CD4-positive, alpha-beta T cell (primary cell): ENCODE measurements at regions not wholly inside any gene's neighbourhood (a gene's known extent, or its start where the extent isn't known, plus 50 kb on each side); places are given as distances from the start of the nearest gene placed in this dataset.

Experiments
- ATAC-seq: fragments of 200-7000 bp; cut with Tn5 transposase; one replicate; pipeline ENCODE4 v1.10.0; 2022; ENCODE audit warnings: mild to moderate bottlenecking; ENCODE audit not compliant: poor library complexity
- CTCF ChIA-PET: fragments of 350-600 bp; sonication (Branson Sonifier 250); formaldehyde crosslinking; loops from one replicate; lab custom pipeline; 2021; ENCODE audit warnings: antibody characterized with exemption, inconsistent platforms; lab: Charles Lee
- POLR2A ChIA-PET: fragments of 350-600 bp; sonication (Branson Sonifier 250); formaldehyde crosslinking; loops from one replicate; lab custom pipeline; 2021; ENCODE audit warnings: antibody characterized with exemption, inconsistent platforms; lab: Charles Lee
- DNase-seq, 14 experiments: peaks; one replicate each; pipeline ENCODE4 v3.0.0-alpha.2; 2013 to 2020; ENCODE audit warnings: mixed read lengths in 2 of 14
- H3K27ac ChIP-seq, 2 donors: one replicate each; pipeline versions ENCODE4 v1.5.1 to v1.7.0; 2013; ENCODE audit warnings: low read length in 2 of 2, low read depth in 1 of 2, mild to moderate bottlenecking in 1 of 2
- H3K27me3 ChIP-seq, 2 experiments: 1 replicate in 1 of 2; 2 replicates in 1 of 2; pipeline versions ENCODE4 v1.6.1 to v1.7.0; 2013; ENCODE audit warnings: low read length in 2 of 2, control low read depth in 1 of 2, mild to moderate bottlenecking in 1 of 2, moderate library complexity in 1 of 2; ENCODE audit not compliant: insufficient read depth in 2 of 2, control insufficient read depth in 1 of 2
- H3K36me3 ChIP-seq: one replicate; pipeline ENCODE4 v1.6.1; 2013; ENCODE audit warnings: low read length, control low read depth; ENCODE audit not compliant: insufficient read depth
- H3K4me1 ChIP-seq: one replicate; pipeline ENCODE4 v1.6.1; 2013; ENCODE audit warnings: low read length, control low read depth; ENCODE audit not compliant: insufficient read depth
- H3K4me3 ChIP-seq: one replicate; pipeline ENCODE4 v1.5.1; 2013; ENCODE audit warnings: mild to moderate bottlenecking, low read length, moderate library complexity
- H3K9me3 ChIP-seq, 2 experiments: 1 replicate in 1 of 2; 2 replicates in 1 of 2; pipeline versions ENCODE4 v1.6.1 to v1.7.0; 2013; ENCODE audit warnings: low read length in 2 of 2, mild to moderate bottlenecking in 2 of 2, control low read depth in 1 of 2, moderate library complexity in 1 of 2; ENCODE audit not compliant: control insufficient read depth in 1 of 2, insufficient read depth in 1 of 2
- H3K27ac Mint-ChIP-seq: one replicate; pipeline ENCODE4 v1.8.0; 2020; ENCODE audit warnings: mixed read lengths
- H3K27me3 Mint-ChIP-seq: one replicate; pipeline ENCODE4 v1.8.0; 2021; ENCODE audit warnings: mixed read lengths
- H3K36me3 Mint-ChIP-seq: one replicate; pipeline ENCODE4 v1.8.0; 2021; ENCODE audit warnings: low read depth, mixed read lengths
- H3K4me1 Mint-ChIP-seq: one replicate; pipeline ENCODE4 v1.8.0; 2021; ENCODE audit warnings: low read depth, mixed read lengths
- H3K4me3 Mint-ChIP-seq: one replicate; pipeline ENCODE4 v1.8.0; 2020; ENCODE audit warnings: mild to moderate bottlenecking, mixed read lengths
- H3K9me3 Mint-ChIP-seq: one replicate; pipeline ENCODE4 v1.8.0; 2020; ENCODE audit warnings: mixed read lengths
- intact Hi-C, 2 experiments: fragments of 100-400 bp; cut with DNase I in 1 of 2; cut with micrococcal nuclease in 1 of 2; formaldehyde crosslinking; loops; one replicate each; pipeline versions ENCODE4 v1.15.1 to v1.9.0; 2023 to 2025; cut with DNase I, micrococcal nuclease
- TF ChIP-seq, protein P1 (sequence below): fragments of 200-600 bp; IDR thresholded peaks from one replicate; pipeline ENCODE4 v1.8.0; 2022; ENCODE audit warnings: antibody characterized with exemption, mild to moderate bottlenecking

DNA sequence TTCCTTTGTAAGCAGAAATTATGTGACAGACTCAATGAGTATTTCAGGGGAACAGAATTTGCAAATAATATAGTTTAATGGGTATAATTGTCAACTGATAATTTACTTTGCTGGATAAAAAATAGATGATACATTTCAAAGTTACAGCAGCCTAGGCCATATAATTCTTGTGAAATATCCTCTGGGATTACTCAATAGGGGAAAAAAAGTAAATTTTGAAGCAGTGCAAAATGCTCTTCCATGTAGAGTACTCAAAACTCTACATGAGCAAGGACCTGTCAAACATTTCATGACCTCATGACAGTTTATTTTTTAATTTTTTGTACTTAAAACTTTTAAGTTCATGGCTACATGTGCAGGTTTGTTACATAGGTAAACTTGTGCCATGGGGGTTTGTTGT lies 163.3 kb downstream of the DACT1 start:
- H3K4me1 ChIP-seq, result no peaks in the 10 kb centered on the region
- Mint-ChIP-seq H3K27me3 (peaks cover 13% of the 10 kb centered on the region), H3K36me3 (no peaks in the 10 kb centered on the region), H3K4me3 (no peak overlapping the region), H3K4me1 (no peaks in the 10 kb centered on the region), H3K27ac (no peak overlapping the region), H3K9me3 (peaks cover 2% of the 10 kb centered on the region)
- no peak overlapping the region for H3K4me3 ChIP-seq
- H3K27ac ChIP-seq, result no peak overlapping the region
- intact Hi-C loops, result no loop called here
- DNase-seq (no peak), ATAC-seq (no peak)
- no peaks in the 10 kb centered on the region for H3K27me3 ChIP-seq
- H3K9me3 ChIP-seq, result no peaks in the 10 kb centered on the region
- TF ChIP-seq, protein P1, sequence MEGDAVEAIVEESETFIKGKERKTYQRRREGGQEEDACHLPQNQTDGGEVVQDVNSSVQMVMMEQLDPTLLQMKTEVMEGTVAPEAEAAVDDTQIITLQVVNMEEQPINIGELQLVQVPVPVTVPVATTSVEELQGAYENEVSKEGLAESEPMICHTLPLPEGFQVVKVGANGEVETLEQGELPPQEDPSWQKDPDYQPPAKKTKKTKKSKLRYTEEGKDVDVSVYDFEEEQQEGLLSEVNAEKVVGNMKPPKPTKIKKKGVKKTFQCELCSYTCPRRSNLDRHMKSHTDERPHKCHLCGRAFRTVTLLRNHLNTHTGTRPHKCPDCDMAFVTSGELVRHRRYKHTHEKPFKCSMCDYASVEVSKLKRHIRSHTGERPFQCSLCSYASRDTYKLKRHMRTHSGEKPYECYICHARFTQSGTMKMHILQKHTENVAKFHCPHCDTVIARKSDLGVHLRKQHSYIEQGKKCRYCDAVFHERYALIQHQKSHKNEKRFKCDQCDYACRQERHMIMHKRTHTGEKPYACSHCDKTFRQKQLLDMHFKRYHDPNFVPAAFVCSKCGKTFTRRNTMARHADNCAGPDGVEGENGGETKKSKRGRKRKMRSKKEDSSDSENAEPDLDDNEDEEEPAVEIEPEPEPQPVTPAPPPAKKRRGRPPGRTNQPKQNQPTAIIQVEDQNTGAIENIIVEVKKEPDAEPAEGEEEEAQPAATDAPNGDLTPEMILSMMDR, result no peak
- no peaks in the 10 kb centered on the region for H3K36me3 ChIP-seq
- POLR2A ChIA-PET, result no interaction called here
- CTCF ChIA-PET, result no interaction called here

DNA sequence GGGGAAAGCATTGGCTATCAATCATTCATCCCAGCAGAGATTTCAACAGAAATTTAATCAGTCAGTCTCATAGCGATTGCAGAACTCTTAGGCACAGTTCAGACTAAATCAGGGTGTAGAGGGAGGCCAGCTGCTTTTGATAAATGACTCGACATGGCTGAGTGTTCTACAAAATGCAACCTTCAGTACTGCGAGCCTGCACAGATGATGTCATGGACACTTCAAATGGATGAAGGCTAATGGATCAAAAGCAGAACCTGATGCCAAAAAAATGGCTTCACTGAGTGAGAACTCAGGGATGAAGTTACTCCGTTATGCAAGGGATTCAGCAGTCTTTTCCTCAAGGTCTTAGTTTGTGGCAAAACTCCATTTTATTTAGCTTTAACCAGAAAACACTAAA lies 167.3 kb downstream of the DACT1 start:
- H3K36me3 Mint-ChIP-seq, result no peaks in the 10 kb centered on the region
- DNase-seq (no peak), ATAC-seq (no peak)
- peaks cover 4% of the 10 kb centered on the region for H3K9me3 Mint-ChIP-seq
- H3K4me3 ChIP-seq, result no peak overlapping the region
- CTCF ChIA-PET, result interaction anchor here (1.3 kb wide), 1 partner anchor 12 kb away, joined by 5 read pairs; no protein-coding TSS in a partner anchor
- H3K36me3 ChIP-seq, result no peaks in the 10 kb centered on the region
- H3K27ac Mint-ChIP-seq, result no peak overlapping the region
- TF ChIP-seq, protein P1, result no peak
- H3K4me1 ChIP-seq, result no peaks in the 10 kb centered on the region
- H3K4me1 Mint-ChIP-seq, result no peaks in the 10 kb centered on the region
- peaks cover 14% of the 10 kb centered on the region for H3K27me3 Mint-ChIP-seq
- intact Hi-C loops, result no loop called here
- H3K9me3 ChIP-seq, result no peaks in the 10 kb centered on the region
- H3K4me3 Mint-ChIP-seq, result no peak overlapping the region
- POLR2A ChIA-PET, result no interaction called here
- H3K27me3 ChIP-seq, result no peaks in the 10 kb centered on the region
- H3K27ac ChIP-seq, result no peak overlapping the region

DNA sequence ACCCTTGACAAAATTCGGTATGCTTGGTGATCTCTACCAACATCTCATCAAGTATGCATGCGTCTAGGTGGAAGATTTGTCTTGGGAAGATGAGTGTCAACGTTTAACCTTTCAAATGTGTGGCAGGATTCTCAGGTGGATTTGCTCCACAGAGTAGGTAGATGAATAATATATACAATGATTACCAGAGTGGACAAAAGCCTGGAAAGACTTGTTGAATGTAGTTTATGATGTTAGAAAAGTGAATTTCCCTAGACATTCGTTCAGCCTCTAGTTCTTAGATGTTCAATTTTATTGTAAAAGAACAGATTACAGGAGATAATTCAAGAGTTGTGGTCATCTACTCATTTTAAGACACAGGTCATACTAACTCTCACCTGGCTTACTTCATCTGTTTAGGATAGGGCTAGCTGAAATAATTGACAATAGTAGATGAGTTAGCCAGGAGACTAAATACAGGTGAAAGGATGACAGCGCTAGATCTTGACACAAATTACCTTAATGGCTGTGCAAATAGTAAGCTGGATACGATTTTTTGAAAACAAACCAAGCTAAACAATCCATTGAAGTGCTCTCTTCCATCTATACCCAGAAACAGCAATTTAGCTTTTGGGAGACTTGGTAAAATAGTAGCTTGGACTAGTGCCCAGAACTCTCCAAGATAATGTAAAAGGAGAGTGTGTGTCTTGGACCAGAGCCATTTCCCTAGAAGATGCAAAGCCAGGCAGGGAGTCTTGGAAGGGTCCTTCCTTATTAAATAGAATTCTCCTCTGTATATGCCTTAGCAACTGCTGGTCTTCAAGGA lies 168.0 kb downstream of the DACT1 start:
- Mint-ChIP-seq H3K4me3 (no peak overlapping the region), H3K4me1 (no peaks in the 10 kb centered on the region), H3K36me3 (no peaks in the 10 kb centered on the region), H3K9me3 (peaks cover 4% of the 10 kb centered on the region), H3K27me3 (peaks cover 14% of the 10 kb centered on the region), H3K27ac (no peak overlapping the region)
- Histone ChIP-seq H3K9me3 (no peaks in the 10 kb centered on the region), H3K4me3 (no peak overlapping the region), H3K36me3 (no peaks in the 10 kb centered on the region), H3K27me3 (no peaks in the 10 kb centered on the region), H3K4me1 (no peaks in the 10 kb centered on the region), H3K27ac (no peak overlapping the region)
- intact Hi-C loops, result no loop called here
- ATAC-seq, result no peak
- TF ChIP-seq, protein P1, result no peak
- ChIA-PET POLR2A (no interaction called here), CTCF (no interaction called here)
- DNase-seq, result no peak
